ENCODE measurements at regions not wholly inside any gene's neighbourhood (a gene's known extent, or its start where the extent isn't known, plus 50 kb on each side); places are given as distances from the start of the nearest gene placed in this dataset.

DNA sequence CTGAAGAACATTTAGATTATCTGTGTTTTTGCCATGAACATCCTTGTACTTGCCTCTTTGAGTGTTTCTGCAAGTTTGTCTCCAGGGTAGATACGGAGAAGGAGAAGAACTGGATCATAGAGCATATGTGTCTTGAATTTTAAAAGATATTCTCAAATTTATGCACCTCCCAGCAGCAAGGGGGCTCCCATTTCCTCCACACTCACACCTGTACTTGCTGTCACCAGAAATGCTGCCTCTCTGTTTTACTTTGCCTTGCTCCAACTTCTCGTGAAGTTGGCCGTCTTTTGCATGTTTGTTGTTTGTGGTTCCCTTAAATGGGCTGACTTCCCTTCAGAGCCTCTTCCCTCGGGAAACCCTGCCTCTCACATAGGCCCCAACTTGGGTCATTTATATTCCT, 171.0 kb downstream of the TFAP2C start:
- intact Hi-C loops (cut with DNase I) = no loop called here
- TF ChIP-seq, protein P1, sequence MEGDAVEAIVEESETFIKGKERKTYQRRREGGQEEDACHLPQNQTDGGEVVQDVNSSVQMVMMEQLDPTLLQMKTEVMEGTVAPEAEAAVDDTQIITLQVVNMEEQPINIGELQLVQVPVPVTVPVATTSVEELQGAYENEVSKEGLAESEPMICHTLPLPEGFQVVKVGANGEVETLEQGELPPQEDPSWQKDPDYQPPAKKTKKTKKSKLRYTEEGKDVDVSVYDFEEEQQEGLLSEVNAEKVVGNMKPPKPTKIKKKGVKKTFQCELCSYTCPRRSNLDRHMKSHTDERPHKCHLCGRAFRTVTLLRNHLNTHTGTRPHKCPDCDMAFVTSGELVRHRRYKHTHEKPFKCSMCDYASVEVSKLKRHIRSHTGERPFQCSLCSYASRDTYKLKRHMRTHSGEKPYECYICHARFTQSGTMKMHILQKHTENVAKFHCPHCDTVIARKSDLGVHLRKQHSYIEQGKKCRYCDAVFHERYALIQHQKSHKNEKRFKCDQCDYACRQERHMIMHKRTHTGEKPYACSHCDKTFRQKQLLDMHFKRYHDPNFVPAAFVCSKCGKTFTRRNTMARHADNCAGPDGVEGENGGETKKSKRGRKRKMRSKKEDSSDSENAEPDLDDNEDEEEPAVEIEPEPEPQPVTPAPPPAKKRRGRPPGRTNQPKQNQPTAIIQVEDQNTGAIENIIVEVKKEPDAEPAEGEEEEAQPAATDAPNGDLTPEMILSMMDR (IDR thresholded peaks at IDR 0.05) = no peak
- H3K4me1 ChIP-seq = no peaks in the 10 kb centered on the region
- H3K9me3 ChIP-seq = peaks cover 0 to 12% (median 7%) of the 10 kb centered on the region in 11 donors
- DNase-seq (no peak), ATAC-seq (no peak)
- peaks cover 0 to 31% (median 9%) of the 10 kb centered on the region in 7 donors for H3K27me3 ChIP-seq
- no peak overlapping the region for H3K27ac ChIP-seq
- H3K4me3 ChIP-seq = no peak overlapping the region
- H3K36me3 ChIP-seq = no peaks in the 10 kb centered on the region
- WGBS, 2 donors = 53 to 62% methylated on average over 4 of the region's 4 CpGs

DNA sequence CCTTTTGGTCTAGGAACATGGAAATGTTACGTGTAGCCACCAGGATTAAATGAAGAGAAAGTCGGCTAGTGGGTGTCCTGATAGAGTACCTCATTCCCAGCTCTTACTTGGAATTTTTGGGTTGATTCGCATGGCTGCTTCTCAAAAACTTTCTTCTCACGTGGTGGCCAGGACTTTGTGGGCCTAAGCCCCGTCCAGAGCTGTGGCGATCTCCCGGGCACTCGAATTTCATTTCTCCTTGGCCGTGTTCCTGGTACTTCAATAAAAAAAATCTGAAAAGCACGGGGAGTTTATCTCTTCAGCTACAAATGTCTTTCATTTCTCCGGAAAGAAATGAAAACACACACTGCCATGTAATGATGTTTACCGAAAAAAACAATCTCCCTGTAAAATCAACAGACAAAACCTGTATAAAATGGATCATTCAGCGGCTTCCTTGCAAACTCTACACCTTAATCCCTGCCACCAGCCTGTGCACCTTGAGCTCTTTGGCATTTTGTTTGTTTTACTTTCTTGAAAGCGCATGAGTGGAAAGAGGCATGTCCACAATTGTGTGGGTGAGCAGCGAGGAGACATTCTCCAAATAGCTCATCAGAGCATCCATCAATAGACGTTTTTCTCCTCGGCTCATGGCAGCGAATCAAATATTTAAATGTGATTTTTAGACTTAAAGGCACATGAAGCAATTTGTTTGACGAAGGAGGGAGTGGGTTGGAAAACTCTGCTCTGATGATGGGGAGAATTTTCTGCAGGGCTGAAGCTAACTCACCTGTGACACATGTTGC, 173.1 kb downstream of the TFAP2C start:
- 56 to 58% methylated on average over 19 of the region's 19 CpGs for WGBS, 2 donors
- no peaks in the 10 kb centered on the region for H3K36me3 ChIP-seq
- peaks cover 0 to 12% (median 7%) of the 10 kb centered on the region in 11 donors for H3K9me3 ChIP-seq
- H3K4me1 ChIP-seq = no peaks in the 10 kb centered on the region
- no peak for ATAC-seq
- peaks cover 0 to 42% (median 18%) of the 10 kb centered on the region in 7 donors for H3K27me3 ChIP-seq
- TF ChIP-seq, protein P1 (IDR thresholded peaks at IDR 0.05) = no peak
- intact Hi-C loops (cut with DNase I) = no loop called here
- H3K4me3 ChIP-seq = no peak overlapping the region
- no peak for DNase-seq
- no peak overlapping the region for H3K27ac ChIP-seq

DNA sequence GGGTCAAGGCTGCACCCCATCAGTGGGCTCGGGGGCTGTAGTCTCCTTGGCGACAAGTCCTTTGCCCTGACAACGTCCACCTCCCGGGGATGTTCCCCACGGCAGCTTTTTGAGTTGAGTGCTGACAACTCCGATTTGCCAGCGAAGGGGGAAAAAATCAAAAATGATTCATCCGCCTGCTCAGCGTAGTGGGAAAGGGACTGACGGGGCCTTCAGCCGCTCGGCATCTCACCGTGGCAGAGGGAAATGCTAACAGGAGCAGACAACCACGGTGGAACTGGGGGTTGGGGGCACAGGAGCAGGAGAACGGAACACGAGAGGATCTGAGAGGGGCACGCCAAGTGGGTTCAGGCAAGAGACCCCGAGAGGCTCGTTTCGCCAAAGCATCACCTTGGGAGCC, 173.7 kb downstream of the TFAP2C start:
- Histone ChIP-seq H3K4me3 (no peak overlapping the region), H3K9me3 (peaks cover 0 to 12% (median 7%) of the 10 kb centered on the region in 11 donors), H3K27me3 (peaks cover 0 to 48% (median 25%) of the 10 kb centered on the region in 7 donors), H3K4me1 (no peaks in the 10 kb centered on the region), H3K27ac (no peak overlapping the region), H3K36me3 (no peaks in the 10 kb centered on the region)
- intact Hi-C loops (cut with DNase I) = no loop called here
- DNase-seq (no peak), ATAC-seq (no peak)
- WGBS, 2 donors = 70 to 71% methylated on average over 20 of the region's 20 CpGs
- TF ChIP-seq, protein P1 (IDR thresholded peaks at IDR 0.05) = no peak

DNA sequence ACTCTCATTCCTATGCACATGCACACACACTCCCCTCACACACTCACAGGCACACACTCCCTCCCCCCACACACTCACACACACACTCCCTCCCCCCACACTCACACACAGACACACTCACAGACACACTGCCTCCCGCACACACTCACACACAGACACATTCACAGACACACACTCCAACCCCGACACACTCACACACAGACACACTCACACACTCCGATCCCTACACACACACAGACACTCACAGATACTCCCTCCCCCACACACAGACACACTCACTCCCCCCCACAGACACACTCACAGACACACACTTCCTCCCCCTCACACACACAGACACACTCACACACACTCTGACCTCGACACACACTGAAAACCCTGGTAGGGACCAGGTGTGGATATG, 176.2 kb downstream of the TFAP2C start:
- H3K36me3 ChIP-seq = no peaks in the 10 kb centered on the region
- H3K4me1 ChIP-seq = no peaks in the 10 kb centered on the region
- 70 to 75% methylated on average over 4 of the region's 4 CpGs for WGBS, 2 donors
- intact Hi-C loops (cut with DNase I) = no loop called here
- no peak for ATAC-seq
- peaks cover 0 to 66% (median 39%) of the 10 kb centered on the region in 7 donors for H3K27me3 ChIP-seq
- no peaks in the 10 kb centered on the region for H3K9me3 ChIP-seq
- TF ChIP-seq, protein P1 (IDR thresholded peaks at IDR 0.05) = no peak
- no peak overlapping the region for H3K27ac ChIP-seq
- no peak overlapping the region for H3K4me3 ChIP-seq
- no peak for DNase-seq
